Stimulated activated CD4-positive, alpha-beta T cell treated with anti-CD3 and anti-CD28 coated beads, TNF-alpha, amount 100 ng/mL, for 24 hours (primary cell): ENCODE measurements at regions not wholly inside any gene's neighbourhood (a gene's known extent, or its start where the extent isn't known, plus 50 kb on each side); places are given as distances from the start of the nearest gene placed in this dataset.

Source experiments
- DNase-seq, 3 experiments: peaks; one replicate each; pipeline ENCODE4 v3.0.0-alpha.2; 2020; ENCODE audit warnings: low read depth in 3 of 3

- no peak for DNase-seq
Observed at GRCh38 chr18:37805773-37806404, 240.3 kb upstream of the CELF4 start.

- DNase-seq = no peak
Observed at GRCh38 chr18:37796823-37797349, 231.3 kb upstream of the CELF4 start.

- no peak for DNase-seq
Observed at GRCh38 chr18:37787452-37787851, 221.9 kb upstream of the CELF4 start.

GRCh38 chr18:37783771-37784170, 218.2 kb upstream of the CELF4 start:
- DNase-seq = no peak

- no peak for DNase-seq
Observed at GRCh38 chr18:37779220-37779619, 213.6 kb upstream of the CELF4 start.

GRCh38 chr18:37778417-37779165, 213.0 kb upstream of the CELF4 start:
- peak in 2 of 3 experiments; percentile 3 to 45 for DNase-seq

GRCh38 chr18:37769826-37770225, 204.2 kb upstream of the CELF4 start:
- no peak for DNase-seq

GRCh38 chr18:37764541-37765288, 199.1 kb upstream of the CELF4 start:
- no peak for DNase-seq

GRCh38 chr18:37762076-37762621, 196.6 kb upstream of the CELF4 start:
- DNase-seq = no peak

GRCh38 chr18:37754141-37754540, 188.5 kb upstream of the CELF4 start:
- DNase-seq = no peak

- no peak for DNase-seq
Observed at GRCh38 chr18:37742436-37742835, 176.8 kb upstream of the CELF4 start.

GRCh38 chr18:37741032-37741623, 175.5 kb upstream of the CELF4 start:
- DNase-seq = no peak

- no peak for DNase-seq
Observed at GRCh38 chr18:37734406-37734805, 168.8 kb upstream of the CELF4 start.

GRCh38 chr18:37729716-37730115, 164.1 kb upstream of the CELF4 start:
- DNase-seq = no peak

- no peak for DNase-seq
Observed at GRCh38 chr18:37724206-37724605, 158.6 kb upstream of the CELF4 start.

GRCh38 chr18:37721544-37722522, 156.2 kb upstream of the CELF4 start:
- no peak for DNase-seq

- DNase-seq = no peak
Observed at GRCh38 chr18:37720663-37721062, 155.1 kb upstream of the CELF4 start.

GRCh38 chr18:37717656-37718055, 152.1 kb upstream of the CELF4 start:
- DNase-seq = no peak

GRCh38 chr18:37717098-37717497, 151.5 kb upstream of the CELF4 start:
- no peak for DNase-seq

GRCh38 chr18:37716106-37716735, 150.6 kb upstream of the CELF4 start:
- DNase-seq = no peak
